NCI-H1694 treated with DMSO at 0.1 percent for 48 hours (cell line): ENCODE measurements at regions not wholly inside any gene's neighbourhood (a gene's known extent, or its start where the extent isn't known, plus 50 kb on each side); places are given as distances from the start of the nearest gene placed in this dataset.
"Not testable (repeated sequence)": the region's sequence is repeated elsewhere in the genome, so short reads cannot be mapped to it uniquely, and the experiment has no call there.

ENCODE experiments used
- DNase-seq: peaks from one replicate; lab custom pipeline; 2025; lab: John Stamatoyannopoulos, UW

DNA sequence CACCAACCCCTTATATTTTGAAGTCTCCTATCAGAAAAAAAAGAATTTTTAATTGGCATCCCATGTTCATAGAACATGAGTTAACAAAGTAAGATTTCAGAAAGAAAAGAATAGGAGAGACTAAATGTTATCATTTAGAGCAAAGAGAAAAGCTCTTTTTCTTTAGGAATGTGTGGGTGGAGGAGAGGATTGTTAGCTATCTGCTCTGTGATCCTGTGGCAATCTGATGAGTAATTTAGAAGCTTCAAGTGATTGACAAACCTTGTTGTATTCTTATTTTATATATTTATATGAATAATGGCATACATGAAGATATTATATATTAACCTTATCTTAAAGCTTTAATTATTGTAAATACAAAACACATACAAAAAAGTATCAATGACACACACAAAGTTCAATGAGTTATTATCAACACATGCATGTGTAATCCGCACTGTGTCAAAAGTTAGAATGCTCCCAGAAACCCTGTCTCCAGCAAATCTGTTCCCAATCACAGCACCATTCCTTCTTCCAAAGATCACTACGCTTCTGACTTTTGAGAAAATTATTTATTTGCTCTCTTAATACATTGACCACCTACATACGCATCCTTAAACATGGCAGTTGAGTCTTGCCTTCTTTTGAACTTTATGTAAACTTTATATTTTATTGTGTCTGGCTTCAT lies 907.4 kb downstream of the MCTP2 start:
- DNase-seq: no peak

DNA sequence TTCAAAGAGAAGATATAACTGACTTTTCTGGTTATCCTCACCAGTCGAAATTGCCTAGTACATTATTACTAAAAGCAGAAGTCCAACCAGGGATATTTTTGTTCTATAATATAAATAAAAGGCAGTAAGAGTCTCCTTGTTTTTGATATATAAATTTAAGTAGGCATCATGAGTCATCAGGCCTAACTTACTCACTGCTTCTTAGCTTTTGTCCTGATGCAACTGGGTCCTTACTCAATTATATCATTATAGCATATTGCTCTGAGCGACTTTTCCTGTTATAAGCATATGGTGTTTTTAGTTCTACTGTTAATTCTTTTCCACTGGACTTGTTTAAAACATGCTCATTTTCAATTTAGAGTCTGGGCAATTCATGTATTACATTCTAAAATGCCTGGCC lies 910.1 kb downstream of the MCTP2 start:
- DNase-seq: no peak

DNA sequence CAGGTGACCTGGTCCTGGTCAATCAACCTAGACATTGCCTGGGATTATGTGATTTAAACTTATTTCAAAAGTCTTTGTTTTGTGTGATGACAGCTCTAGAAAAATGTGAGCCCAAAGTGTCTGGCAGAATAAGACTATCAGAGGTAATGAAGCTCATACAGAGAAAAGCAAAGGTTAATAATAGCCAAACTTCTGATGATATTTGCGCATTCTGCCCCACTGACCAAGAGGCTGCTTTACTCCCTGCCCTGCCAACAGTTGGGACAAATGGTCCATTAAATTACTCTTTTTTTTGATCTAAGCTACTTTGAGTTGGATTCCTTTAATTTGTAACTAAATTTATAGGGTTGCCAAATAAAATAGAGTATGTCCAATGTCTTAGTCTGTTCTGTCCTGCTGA lies 911.2 kb downstream of the MCTP2 start:
- DNase-seq: no peak

DNA sequence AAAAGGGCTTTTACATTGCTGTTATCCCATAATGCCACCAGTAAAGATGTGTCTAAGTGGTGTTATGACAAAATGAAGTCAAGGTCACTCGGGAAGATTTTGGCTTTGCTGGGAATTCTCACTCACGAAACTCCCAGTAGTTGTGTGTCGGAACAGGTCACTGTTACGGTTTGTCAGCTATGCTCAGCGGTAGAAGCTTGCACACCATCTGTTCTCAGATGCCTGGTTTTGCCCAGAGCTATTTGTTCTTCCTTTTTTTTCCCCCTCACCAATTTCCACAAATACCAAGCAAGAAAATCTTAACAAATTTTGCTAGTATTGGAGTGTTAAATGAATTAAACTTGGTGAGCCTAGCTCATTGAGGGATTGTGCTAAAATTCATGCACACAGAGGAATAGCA lies 915.1 kb downstream of the MCTP2 start:
- DNase-seq: no peak

DNA sequence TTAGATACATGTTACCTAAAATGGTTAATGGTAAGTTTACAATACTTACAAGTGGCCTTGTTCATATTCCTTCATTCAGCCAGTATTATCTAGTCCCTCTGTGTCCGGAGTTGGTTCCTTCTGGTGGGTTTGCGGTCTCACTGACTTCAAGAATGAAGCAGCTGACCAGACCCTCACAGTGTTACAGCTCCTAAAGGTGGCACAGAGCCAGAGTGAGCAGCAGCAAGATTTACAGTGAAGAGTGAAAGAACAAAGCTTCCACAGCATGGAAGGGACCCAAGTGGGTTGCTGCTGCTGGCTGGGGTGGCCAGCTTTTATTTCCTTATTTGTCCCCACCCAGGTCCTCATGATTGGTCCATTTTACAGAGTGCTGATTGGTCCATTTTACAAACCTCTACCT lies 916.8 kb downstream of the MCTP2 start:
- no peak for DNase-seq

DNA sequence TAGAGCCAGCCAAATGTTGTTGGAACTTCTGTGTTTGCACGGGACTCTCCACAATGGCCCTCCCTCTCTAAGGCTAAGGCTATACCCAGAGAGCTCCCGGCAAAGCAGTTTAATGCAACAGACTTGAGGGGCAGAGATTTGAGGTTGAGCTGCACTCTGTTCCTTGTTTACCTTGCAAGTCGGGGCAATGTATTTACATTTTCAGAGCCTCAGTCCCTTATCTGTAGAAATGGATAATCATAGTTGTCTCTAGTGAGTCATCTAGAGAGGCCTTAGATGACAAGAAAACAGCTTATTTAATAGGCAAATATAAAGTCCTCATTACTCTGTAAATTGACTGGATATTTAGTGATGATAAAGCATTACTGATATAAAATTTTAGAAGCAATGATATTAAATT lies 917.7 kb downstream of the MCTP2 start:
- DNase-seq: no peak

DNA sequence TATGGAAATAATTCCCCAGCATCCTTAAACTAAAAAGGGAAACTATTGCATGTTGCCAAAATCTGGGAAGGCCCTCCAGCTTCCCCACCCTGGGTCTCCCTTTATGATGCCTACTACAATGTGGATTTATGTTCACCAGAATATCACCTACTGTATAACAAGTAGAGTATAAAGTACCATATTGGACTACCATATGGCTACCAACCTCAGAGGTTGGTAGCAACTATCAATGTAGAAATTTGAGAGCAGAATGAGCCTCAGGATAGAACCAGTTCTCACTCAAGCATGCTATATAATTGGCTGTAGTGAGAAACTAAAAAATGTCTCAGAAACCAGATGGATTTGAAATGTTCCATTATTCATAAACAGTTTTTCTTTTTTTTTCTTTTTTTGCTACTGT lies 918.4 kb downstream of the MCTP2 start:
- DNase-seq: no peak

DNA sequence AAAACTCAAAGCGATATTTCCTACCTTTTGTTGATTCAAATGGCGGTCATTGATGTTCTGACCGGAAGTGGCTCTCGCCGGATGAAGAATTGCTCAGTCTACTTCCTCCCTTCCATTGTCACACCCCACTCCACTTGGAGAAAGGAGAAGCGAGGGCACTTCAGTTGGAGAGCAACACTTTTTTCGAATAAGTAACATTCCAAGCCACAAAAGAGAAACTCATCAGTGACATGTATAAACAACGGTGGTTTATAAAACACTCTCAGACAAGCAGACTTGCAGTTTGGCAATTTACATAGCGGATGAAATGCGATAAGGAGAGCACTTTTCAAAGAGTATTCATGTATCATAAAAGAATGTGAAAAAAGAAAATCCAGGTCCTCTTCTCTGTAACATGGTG lies 919.1 kb downstream of the MCTP2 start:
- no peak for DNase-seq

DNA sequence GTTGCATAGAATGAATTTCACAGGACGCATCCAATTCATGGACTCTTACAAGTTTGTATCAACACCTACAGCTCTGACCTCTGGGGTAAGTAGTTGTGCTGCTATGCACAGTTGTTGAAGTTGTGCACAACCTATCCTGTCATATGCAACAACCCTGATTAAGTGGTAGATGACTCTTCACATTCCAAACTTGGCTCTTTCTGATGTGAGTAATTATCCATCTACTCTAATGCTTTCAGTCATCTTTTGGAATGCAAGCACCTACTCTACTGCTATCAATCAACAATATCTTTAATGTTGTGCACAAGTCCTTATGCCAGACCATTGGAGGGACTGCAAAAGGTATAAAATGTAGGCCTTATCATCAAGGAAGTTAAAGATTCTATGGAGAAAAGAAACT lies 921.4 kb downstream of the MCTP2 start:
- no peak for DNase-seq

DNA sequence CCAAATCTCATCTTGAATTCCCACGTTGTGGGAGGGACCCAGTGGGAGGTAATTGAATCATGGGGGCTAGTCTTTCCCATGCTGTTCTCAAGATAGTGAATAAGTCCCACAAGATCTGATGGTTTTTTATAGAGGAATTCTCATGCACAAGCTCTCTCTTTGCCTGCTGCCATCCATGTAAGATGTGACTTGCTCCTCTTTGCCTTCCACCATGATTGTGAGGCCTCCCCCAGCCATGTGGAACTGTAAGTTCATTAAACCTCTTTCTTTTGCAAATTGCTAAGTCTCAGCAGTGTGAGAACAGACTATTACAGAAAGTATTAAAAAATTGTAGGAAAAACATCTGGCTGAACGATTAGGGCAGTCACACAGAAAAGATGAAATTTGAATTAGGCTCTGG lies 921.8 kb downstream of the MCTP2 start:
- not testable (repeated sequence) for DNase-seq

DNA sequence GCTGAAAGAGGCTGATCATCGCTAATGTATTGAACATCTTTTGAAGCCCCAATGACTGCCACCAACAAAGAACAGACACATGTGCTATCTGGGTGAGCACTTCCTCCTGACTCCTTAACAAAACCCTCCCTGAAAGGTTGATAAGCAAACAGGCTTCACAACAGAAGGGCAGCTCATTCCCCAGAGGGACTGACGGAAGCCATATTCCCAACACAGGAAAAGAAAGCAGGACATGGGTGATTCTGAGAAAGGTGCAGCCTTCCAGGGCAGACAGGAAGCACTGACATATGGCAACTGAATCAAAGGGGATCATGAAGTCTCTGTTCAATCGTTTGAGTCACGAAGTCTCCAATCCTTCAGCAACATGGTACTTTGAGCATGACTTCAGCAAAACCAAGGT lies 929.0 kb downstream of the MCTP2 start:
- DNase-seq: no peak

DNA sequence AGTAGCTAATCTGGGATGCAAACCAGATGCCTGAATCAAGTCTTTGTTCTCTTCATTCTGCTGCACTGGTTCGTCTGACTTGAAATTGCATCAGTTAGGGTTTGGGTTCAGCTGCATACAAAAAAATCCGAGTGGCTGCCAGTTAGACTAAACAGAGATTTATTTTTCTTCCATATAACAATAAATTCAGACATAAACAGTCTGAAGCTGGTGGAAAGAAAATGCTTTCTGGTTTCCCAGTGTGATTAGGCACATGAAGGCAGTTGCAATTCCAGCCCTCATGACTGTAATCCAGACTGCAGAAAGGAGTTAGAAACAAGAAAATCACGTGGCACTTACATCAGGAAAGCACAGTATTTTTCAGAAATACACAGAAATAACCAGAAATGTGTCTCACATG lies 930.7 kb downstream of the MCTP2 start:
- no peak for DNase-seq

DNA sequence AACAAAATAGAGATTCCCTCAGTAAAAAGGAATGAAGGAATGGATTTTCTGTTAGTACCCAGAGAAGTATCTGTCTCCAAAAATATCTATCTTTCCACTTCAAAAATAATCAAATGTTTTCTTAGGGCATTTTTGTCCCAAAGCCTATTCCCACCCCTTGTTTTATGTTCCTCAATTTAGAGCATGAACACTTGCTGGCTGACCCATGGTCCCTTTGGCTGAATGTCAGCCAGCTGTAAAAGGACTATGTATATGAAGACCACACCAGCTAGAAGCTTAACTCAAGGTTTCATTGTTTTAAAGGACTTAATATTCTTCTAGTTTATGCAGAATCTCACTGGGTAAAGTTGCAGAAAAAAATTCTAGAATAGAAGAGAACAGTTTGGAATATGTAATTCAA lies 931.2 kb downstream of the MCTP2 start:
- DNase-seq: no peak

DNA sequence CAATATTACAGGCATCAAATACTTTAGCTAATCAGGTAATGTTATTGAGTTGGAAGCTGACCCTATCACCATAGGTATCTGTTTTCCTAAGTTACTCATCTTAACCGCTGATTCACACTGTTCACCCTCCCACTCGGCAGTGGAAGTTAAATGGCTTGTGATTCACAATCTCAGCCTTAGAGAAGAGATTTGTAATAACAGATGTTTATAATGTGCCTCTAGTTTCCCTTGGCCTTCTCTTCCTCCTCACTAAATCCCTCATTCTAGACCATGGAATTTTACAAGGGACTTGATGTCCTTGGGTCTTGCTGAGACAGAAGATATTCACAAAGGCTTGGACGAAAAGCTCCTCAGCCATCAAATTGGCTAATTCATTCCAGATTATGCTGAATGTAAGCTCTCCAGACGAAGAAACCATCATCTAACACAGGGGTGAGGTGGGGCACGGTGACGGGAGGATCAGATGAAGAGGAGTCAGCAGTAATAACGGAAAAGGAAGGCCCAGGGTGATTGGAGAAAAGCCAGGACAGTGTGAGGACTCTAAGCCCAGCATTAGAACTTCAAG lies 931.7 kb downstream of the MCTP2 start:
- no peak for DNase-seq

DNA sequence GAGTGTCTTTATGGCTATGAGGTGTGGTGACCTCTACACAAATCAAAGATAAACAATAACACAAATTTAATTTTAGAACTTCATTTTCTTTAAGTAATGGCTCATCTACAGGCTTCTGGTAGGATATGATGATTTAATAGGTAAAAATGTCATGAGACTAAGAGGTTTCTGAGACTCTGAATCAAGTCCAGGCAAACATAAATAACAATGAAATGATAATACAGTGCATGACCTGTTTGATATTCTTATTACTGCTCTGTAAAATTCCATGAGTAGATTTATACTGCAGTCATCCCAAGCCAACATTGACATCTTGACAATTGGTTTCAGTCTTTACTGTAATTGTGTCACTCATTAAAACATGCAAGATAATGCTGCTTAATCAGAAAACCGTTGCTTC lies 936.8 kb downstream of the MCTP2 start:
- no peak for DNase-seq

DNA sequence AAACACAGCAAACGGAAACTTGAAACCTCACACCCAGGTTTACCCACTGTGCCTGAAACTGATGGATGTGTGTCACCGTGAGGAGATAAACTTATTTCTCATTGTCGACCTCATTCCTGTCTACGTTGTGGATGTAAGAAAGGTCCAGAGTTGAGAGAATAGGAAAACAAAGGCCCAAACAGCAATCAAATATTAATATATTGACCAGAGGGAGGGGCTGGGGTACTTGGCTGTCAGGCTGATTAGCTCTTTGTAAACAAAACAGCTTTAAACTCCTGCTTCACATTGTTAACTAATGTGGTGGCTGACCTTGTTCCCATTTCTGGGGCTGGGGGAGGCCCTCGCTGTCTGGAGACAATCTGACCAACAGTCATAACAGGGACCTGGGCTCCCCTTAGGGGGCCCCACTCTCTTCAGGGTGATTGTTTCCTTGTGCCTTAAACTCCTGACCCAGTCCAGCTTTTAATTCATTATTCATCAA lies 937.6 kb downstream of the MCTP2 start:
- DNase-seq: no peak

DNA sequence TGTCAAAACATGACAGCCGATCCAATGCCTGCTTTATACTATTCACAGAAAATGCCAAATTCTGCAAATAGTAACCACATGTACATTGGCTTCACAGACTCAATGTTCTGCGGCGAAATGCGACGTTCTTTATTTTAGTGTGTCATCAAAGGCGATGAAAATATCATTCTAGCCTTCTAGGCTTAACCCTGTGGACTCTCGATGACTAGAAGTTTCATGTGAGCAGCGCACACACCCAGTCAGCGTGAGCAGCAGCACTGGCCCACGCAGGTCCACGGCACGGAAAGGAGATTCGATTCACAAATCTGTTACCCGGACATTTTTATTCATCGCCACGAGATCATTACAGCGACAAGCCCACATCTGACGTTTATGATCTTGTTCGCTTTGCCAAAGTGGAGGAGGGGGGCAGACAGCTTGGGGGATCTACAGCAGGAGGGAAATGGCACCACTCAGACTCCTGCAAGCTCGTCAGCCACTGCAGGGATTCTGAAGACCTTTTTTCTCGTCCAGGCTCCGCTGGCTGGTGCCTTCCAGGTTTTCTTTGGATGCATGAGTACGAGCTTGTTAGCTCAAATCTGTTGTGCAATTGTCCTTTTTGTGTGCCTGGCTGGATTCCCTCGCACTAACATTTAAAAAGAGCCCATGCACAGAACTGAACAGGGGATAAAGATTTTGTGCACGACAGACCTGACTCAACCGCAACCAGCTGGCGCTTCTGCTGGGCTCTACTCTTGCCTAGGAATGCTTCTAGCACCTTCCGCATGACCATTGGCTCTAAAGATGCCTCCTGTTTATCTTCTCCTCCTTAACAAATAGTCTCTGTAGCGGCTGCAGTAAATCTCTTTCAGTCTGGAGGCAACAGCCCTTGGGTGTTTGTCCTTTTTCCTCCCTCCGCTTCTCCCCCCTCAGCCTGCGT lies 938.4 kb downstream of the MCTP2 start:
- DNase-seq: no peak

DNA sequence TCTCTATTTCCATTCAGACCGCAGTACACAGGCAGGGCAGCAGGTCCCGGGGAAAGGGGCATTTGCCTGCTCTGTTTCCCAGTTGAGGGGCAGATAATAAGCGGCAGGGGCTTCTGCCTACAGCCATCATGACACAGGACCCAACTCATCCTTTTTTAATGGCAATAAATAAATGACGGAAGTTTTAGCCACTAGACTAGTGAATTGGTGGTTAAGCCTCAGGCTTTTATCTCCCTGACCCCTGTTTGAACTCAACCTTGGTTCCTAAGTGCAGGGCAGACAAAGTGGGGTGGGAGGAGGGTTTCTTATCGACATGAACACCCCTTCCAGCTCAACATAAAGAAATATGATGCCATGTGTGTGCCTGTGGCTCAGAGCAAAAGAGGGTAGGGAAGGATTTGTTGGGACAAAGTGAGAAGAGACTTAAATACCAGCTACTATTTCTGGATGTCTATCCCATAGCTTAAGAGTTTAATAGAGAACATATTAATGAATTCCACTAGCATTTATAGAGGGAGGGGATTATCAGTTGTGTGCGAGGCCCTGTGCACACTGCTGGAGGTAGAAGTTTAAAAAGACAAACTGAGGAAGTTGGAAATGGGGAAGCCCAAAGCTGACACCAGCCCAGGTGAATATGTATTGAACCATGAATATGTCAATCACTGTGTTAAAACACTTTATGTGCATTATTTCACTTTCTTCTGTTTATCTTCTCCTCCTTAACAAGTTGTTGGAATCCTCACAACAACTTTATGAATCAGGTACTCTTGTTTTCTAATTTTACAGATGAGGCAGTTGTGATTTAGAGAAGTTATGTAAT lies 939.4 kb downstream of the MCTP2 start:
- no peak for DNase-seq

DNA sequence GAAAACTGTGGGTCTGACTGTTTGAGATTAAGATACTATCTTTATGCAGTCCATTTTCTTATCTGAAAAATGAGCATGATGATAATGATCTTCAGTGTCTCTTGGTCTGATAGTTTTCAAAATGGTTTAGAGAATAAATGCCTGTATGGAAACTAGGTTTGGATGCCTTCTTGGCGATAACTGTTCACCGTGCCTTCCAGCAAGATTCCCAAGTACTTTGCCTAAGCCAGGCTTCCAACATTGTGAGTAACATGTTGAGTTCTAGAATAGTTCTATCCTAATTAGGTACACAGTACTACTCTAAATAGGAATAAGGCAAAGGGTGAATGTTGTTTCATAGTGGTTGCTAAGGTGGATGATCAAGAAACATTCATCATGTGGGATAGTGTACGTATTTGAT lies 940.2 kb downstream of the MCTP2 start:
- no peak for DNase-seq

DNA sequence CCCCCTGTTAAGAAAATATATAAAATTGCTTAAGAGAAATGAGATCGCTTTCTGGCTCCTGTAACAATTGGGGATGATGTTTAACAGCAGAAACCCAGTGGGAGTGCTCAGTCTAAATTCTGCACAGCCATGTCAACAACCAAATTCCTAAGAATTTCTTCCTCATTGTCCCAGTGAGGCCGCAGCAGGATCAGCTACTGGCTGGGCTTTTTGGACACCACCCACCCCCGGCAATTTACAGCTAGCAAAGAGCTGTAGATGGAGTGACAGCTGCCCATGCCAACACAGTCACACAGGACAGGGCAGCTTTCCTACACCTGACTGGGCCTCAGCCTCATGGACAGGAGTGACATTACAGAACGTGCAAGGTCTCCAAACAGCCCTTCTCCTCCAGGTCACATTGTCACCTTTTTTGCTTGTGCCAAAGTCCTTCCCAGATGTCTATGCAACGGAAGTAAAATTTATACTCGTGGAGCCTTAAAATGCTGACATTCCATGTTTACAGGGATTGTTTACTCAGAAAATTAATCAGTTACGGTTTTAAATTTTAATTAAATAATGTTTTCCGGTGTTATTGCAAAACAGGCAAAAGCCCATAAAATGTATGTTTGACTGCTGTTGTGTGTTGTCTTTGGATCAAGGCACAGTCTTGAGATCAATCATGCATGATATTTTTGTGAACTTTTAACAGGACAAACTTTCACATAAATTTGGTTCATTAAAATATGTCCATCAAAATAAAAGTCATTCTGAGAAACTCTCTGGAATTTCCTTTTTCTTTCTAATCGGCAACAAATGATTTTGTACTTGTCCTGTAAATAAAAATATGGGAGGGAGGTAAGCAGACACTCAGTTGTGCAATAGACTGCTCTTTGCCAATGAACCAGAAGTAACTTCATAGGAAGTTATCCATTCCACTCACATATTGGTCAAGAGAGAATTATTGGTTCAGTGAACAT lies 943.2 kb downstream of the MCTP2 start:
- no peak for DNase-seq
